Activated CD4-positive, alpha-beta T cell treated with anti-CD3 and anti-CD28 coated beads for 36 hours (primary cell): ENCODE measurements at regions not wholly inside any gene's neighbourhood (a gene's known extent, or its start where the extent isn't known, plus 50 kb on each side); places are given as distances from the start of the nearest gene placed in this dataset.
A peak's percentile ranks its signal among the peaks of the same experiment; 100 is the strongest.

Experiments used
- ATAC-seq: fragments of 200-7000 bp; cut with Tn5 transposase; one replicate; pipeline ENCODE4 v1.10.0; 2021; ENCODE audit warnings: mild to moderate bottlenecking, moderate library complexity
- CTCF ChIA-PET: fragments of 350-600 bp; sonication (Branson Sonifier 250); formaldehyde crosslinking; loops from one replicate; lab custom pipeline; 2021; ENCODE audit warnings: antibody characterized with exemption; lab: Charles Lee
- POLR2A ChIA-PET: fragments of 350-600 bp; sonication (Branson Sonifier 250); formaldehyde crosslinking; loops from one replicate; lab custom pipeline; 2021; ENCODE audit warnings: antibody characterized with exemption, inconsistent platforms; lab: Charles Lee
- DNase-seq: peaks from one replicate; pipeline ENCODE4 v3.0.0-alpha.2; 2020
- H3K27ac Mint-ChIP-seq: one replicate; pipeline ENCODE4 v1.8.0; 2021; ENCODE audit warnings: mixed read lengths
- H3K27me3 Mint-ChIP-seq: one replicate; pipeline ENCODE4 v1.8.0; 2021; ENCODE audit warnings: mixed read lengths
- H3K36me3 Mint-ChIP-seq: one replicate; pipeline ENCODE4 v1.8.0; 2021; ENCODE audit warnings: low read depth, mixed read lengths
- H3K4me1 Mint-ChIP-seq: one replicate; pipeline ENCODE4 v1.8.0; 2021; ENCODE audit warnings: mixed read lengths
- H3K4me3 Mint-ChIP-seq: one replicate; pipeline ENCODE4 v1.8.0; 2021; ENCODE audit warnings: mild to moderate bottlenecking, moderate library complexity, mixed read lengths
- H3K9me3 Mint-ChIP-seq: one replicate; pipeline ENCODE4 v1.8.0; 2021; ENCODE audit warnings: low read depth, mixed read lengths
- intact Hi-C, 2 experiments: fragments of 100-400 bp; cut with DNase I in 1 of 2; cut with micrococcal nuclease in 1 of 2; formaldehyde crosslinking; loops; one replicate each; pipeline versions ENCODE4 v1.14.2 to v1.15.1; 2022 to 2024; cut with DNase I, micrococcal nuclease

DNA sequence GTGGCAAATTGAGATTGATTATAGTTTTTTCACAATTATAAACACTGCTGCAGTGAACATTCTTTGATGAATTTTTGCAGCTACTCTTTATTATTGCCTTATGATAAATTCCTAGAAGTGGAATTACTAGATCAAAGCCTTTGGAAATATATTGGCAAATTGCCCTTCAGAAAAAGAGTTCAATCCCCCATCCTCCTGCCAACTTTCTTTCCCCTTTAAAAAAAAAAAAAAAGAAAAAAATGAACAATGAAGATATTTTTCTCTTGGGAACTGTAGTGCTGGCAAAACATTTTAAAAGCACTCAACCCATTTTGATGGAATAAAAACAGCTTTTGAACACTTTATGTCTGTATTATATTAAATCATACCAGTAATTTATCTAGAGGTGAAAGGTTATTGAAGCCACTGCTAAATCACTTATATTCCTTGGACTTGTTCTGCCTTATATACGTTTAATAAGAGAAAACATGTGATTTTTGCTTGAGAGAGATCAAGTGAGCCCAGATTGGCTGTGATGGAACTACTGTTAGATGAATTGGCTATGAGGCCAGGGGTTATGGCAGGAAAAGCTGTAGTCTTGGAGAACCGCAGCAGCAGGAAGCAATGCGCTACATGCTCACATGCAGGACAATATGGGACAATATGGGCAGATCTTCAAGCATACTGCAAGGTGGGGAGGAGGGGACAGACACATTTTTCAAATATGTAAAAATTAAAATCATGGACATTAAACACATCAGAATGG, 212.8 kb upstream of the C2CD4B start:
- Mint-ChIP-seq H3K9me3 (no peaks in the 10 kb centered on the region), H3K27me3 (peaks cover 12% of the 10 kb centered on the region), H3K4me3 (no peak overlapping the region), H3K36me3 (no peaks in the 10 kb centered on the region), H3K4me1 (no peaks in the 10 kb centered on the region), H3K27ac (no peak overlapping the region)
- ATAC-seq: no peak
- CTCF ChIA-PET: no interaction called here
- POLR2A ChIA-PET: no interaction called here
- intact Hi-C loops: no loop called here
- DNase-seq: no peak

DNA sequence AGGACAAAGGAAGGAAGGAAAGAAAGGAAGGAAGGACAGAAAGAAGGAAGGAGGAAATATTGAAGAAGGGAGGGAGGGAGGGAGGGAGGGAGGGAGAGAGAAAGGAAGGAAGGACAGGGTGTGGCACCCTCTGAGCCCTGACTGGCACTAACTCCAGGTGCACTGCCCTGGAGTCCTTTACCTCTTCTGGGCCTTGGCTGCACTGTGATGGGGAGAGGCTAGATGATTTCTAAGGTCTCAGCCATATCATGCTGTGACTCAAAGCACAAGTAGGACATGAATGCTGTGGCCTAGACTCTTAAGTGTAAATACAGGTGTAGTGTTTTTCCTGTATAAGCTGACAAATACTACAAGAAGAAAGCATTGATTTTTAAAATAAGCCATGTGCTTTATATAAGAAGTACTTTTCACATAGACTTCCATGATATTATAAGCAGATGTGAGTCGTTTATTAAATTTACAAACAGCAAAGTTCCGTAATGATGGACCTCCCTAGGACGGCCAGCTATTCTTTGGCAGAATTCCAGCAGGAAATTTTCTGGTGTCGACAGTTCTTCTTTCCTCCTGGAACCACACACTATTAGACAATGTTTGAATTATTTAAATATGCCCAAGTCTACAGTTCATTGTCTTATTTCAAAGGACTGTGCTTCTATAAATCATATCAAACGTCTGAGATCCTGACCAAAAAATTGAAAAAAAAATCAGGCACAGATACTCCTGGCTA, 213.8 kb upstream of the C2CD4B start:
- Mint-ChIP-seq H3K4me3 (no peak overlapping the region), H3K36me3 (no peaks in the 10 kb centered on the region), H3K4me1 (no peaks in the 10 kb centered on the region), H3K27ac (no peak overlapping the region), H3K9me3 (no peaks in the 10 kb centered on the region), H3K27me3 (peaks cover 19% of the 10 kb centered on the region)
- ATAC-seq: no peak
- intact Hi-C loops: no loop called here
- POLR2A ChIA-PET: no interaction called here
- DNase-seq: no peak
- CTCF ChIA-PET: no interaction called here

DNA sequence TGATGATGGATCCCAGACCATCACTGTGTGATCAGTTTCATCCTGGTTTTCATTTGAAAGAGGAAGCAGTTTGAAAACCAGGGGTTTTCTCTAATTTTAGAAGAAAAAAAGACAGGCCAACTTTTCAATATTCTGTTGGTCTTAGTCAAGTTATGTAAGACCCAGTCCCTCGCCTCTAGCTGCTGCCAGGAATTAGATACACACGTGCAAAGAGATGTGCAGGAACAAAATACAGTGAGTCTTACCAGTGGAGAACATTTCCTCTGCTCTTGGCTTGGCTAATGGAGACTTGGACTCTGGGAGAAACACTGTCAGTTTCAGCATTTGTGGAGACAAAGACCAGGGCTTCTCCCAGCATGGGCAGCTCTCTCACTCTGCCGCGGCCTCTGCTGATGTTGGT, 214.9 kb upstream of the C2CD4B start:
- POLR2A ChIA-PET: no interaction called here

DNA sequence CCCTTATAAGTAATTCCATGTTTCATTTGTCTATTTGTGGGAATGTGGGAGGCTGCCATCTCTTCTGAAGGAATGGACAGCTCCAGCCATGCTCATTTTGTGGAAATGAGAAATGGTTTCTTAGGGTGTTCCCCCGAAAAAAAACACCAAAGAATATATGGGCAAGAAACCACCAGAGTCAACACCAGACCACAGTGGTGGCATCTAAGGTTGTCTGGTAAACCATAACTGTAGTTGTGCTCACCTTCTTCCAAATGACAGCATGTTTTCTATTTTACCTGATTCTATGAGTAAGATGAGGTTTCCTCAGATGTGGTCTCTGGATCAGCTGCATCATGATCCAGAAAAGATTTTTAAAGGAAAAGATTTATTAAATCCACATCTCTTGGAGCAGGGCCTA, 217.0 kb upstream of the C2CD4B start:
- H3K4me1 Mint-ChIP-seq: no peaks in the 10 kb centered on the region

More for the DNA sequence above, 214.9 kb upstream of the C2CD4B start:
- CTCF ChIA-PET: no interaction called here
- H3K4me3 Mint-ChIP-seq: no peak overlapping the region
- intact Hi-C loops: no loop called here
- peaks cover 24% of the 10 kb centered on the region for H3K27me3 Mint-ChIP-seq
- no peaks in the 10 kb centered on the region for H3K4me1 Mint-ChIP-seq
- DNase-seq: no peak
- H3K27ac Mint-ChIP-seq: no peak overlapping the region
- no peak for ATAC-seq
- no peaks in the 10 kb centered on the region for H3K36me3 Mint-ChIP-seq
- H3K9me3 Mint-ChIP-seq: no peaks in the 10 kb centered on the region

DNA sequence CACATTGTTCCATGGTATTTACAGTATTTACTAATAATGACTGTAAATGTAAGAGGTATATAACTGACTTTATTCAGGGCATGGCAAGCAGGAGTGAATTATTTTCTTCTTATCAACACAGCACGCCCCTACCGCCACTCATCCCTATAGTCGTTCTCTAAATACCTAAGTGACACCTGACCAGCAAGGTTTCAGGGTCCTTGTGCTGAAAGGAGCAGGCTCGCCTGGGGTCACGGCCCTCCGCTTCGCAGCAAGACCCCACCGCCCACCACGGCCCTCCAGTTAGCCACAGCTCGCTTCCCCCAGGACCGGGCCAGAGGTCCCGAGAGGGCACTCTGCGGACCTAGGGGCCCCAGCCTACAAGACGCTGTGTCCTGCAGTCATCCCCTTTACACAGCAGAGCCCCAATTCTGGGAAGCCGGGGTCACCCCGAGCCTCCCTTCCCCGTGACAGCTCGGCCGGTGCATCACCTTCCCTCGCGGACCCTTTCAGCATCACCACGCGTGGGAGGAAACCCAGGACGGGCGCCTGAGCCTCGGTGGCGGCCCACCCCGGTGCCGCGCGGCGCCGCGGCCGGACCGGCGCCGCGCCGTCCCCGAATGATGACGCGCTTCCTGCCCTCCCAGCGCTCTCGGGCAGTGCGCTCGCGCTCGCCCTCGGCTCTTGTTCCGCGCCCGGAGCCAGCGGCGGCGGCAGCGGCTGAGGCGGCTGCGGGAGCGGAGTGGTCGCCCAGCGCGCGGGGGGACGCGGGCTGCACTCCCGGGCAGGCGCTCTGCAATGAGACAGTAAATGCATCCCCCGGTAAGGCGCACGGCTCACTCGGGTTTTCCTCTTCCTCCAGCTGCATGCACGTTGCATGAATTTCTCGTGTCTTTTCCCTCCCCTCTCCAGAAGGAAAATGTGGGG, 225.1 kb upstream of the C2CD4B start, which contains the start of gene TLN2:
Gene TLN2 (plus strand): TSS at position 666 of the 906 bp plus-strand sequence.
- peak within 1 kb of the TSS; percentile 84 for H3K27ac Mint-ChIP-seq
- DNase-seq (peak; percentile 80), ATAC-seq (peak; percentile 86)
- no peaks in the 10 kb centered on the region for H3K36me3 Mint-ChIP-seq
- H3K27me3 Mint-ChIP-seq: peaks cover 17% of the 10 kb centered on the region
- peak within 1 kb of the TSS; percentile 88 for H3K4me3 Mint-ChIP-seq
- intact Hi-C loops: loop anchor here in 1 of 2 experiments (1.0 to 10.0 kb wide), 6 partner anchors 45 to 658 kb away; partner anchors contain the start of gene VPS13C
- POLR2A ChIA-PET: interaction anchor here (0.6 kb wide), 1 partner anchor 27 kb away, joined by 3 read pairs; no protein-coding TSS in a partner anchor
- no peaks in the 10 kb centered on the region for H3K9me3 Mint-ChIP-seq
- CTCF ChIA-PET: interaction anchor here (0.7 to 1.0 kb wide), 2 partner anchors 84 to 352 kb away, joined by 3 read pairs; no protein-coding TSS in a partner anchor
- peaks cover 15% of the 10 kb centered on the region for H3K4me1 Mint-ChIP-seq

More for the DNA sequence above, 217.0 kb upstream of the C2CD4B start:
- no peaks in the 10 kb centered on the region for H3K36me3 Mint-ChIP-seq
- DNase-seq (no peak), ATAC-seq (no peak)
- peaks cover 25% of the 10 kb centered on the region for H3K27me3 Mint-ChIP-seq
- no peak overlapping the region for H3K4me3 Mint-ChIP-seq
- intact Hi-C loops: no loop called here
- H3K9me3 Mint-ChIP-seq: no peaks in the 10 kb centered on the region
- no peak overlapping the region for H3K27ac Mint-ChIP-seq
- CTCF ChIA-PET: interaction anchor here (0.6 kb wide), 1 partner anchor 12 kb away, joined by 3 read pairs; no protein-coding TSS in a partner anchor
- POLR2A ChIA-PET: no interaction called here

DNA sequence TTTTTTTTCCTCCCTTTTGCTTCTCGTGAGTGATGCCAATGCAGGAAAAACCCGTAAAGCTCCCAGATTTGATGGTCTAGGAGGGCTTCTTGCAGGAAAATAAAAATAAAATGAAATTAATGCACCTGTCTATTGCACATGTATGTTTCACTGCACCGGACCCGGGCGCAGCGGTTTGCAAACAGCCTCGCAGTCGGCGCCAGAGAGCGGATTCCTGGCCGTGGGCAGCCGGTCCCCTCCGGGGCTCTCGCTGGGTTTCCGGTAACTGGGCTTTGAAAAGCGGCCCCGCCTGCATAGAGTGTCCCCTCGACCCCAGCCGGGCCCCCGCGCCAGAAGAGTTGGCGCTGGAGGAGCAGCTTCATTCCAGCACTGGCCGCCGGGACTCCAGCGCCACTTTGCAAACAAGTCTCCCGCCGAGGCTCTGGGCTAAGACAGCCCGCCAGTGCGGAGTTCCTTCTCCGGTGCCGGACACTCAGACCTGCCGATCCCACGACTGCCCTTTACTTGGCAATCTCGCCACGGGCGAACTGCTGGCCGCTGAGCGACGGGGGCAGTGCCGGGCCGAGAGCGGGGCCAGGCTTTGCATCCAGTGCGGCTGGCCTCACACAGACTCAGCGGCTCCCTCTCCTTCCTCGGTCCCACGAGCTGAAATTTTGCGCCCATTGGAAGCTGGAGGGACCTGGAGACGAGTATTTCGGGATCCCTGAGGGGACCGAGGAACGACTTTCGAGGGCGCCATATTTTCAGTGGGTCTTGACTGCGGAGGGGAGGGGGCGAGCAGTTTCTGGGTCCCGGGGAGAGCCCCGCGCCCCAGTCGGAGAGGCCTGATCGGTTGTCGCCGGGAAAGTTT, 225.9 kb upstream of the C2CD4B start:
- peaks cover 17% of the 10 kb centered on the region for H3K27me3 Mint-ChIP-seq
- peak overlapping the region; percentile 88 for H3K4me3 Mint-ChIP-seq
- DNase-seq (peak; percentile 59), ATAC-seq (peak; percentile 42)
- POLR2A ChIA-PET: interaction anchor here (0.6 kb wide), 1 partner anchor 28 kb away, joined by 3 read pairs; no protein-coding TSS in a partner anchor
- peaks cover 15% of the 10 kb centered on the region for H3K4me1 Mint-ChIP-seq
- CTCF ChIA-PET: interaction anchor here (0.7 to 1.1 kb wide), 2 partner anchors 351 to 352 kb away, joined by 3 read pairs; no protein-coding TSS in a partner anchor
- H3K27ac Mint-ChIP-seq: peak overlapping the region; percentile 60
- no peaks in the 10 kb centered on the region for H3K36me3 Mint-ChIP-seq
- intact Hi-C loops: loop anchor here in 1 of 2 experiments (1.0 to 10.0 kb wide), 6 partner anchors 46 to 657 kb away; partner anchors contain the start of gene VPS13C
- H3K9me3 Mint-ChIP-seq: no peaks in the 10 kb centered on the region

DNA sequence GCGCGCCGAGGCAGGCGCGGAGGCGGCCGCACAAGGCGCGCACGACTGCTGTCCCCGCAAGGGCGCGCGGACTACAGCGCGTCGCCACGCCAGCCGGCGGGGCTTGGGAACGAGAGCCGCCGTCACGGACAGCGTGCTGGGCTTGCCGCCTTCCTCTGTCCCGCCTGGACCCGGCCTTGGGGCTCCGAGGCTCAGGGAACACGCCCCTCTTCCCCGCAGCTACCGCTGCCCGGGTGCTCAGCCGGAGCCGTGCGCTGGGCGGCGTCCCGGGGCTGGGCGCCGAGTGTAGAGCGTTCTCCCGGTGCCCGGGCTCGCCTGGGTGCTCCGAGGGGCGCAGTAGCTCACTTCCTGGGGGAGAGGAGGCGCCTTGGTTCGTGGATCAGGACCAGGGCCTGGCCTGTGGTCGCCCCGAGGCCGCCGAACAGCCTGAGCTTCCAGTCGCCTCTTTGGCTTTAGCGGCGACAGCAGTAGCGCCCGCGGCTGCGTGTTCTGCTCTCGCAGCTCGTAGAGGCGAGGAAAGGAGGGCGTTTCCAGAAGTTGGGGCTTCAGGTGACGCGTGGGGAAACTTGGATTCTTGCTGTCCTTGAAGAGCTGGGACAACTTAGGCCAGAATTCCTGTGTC, 226.7 kb upstream of the C2CD4B start:
- ATAC-seq (peak; percentile 37), DNase-seq (peak; percentile 59)
- peaks cover 18% of the 10 kb centered on the region for H3K27me3 Mint-ChIP-seq
- ChIA-PET POLR2A (interaction anchor here (0.7 kb wide), 1 partner anchor 23 kb away, joined by 3 read pairs; no protein-coding TSS in a partner anchor), CTCF (interaction anchor here (1.1 kb wide), 1 partner anchor 351 kb away, joined by 3 read pairs; no protein-coding TSS in a partner anchor)
- H3K4me3 Mint-ChIP-seq: peak overlapping the region; percentile 88
- intact Hi-C loops: loop anchor here in 1 of 2 experiments (2.0 to 10.0 kb wide), 5 partner anchors 47 to 351 kb away; partner anchors contain the start of gene VPS13C
- H3K27ac Mint-ChIP-seq: peak overlapping the region; percentile 42
- no peaks in the 10 kb centered on the region for H3K9me3 Mint-ChIP-seq
- no peaks in the 10 kb centered on the region for H3K36me3 Mint-ChIP-seq
- peaks cover 15% of the 10 kb centered on the region for H3K4me1 Mint-ChIP-seq

DNA sequence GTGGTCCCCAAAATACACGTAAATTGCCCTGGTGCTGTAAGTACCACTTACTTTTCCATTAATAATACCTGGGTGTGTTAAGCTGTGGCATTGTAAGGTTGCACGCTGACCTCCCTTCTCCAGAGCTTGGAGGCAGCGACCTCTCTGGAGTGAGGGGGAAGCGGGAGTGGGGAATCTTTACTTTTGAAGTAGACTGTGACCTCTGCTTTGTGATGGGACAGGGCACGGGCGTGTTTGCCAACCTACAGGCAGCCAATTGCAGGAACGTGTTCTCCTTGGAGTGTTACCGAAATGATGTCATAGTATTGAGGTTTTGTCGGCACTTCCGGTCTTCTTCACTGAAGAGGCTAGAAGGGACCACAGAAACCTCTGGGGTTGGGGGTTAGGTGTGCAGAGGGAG, 227.3 kb upstream of the C2CD4B start:
- Mint-ChIP-seq H3K4me1 (peaks cover 15% of the 10 kb centered on the region), H3K4me3 (peak overlapping the region; percentile 88), H3K27ac (no peak overlapping the region), H3K36me3 (no peaks in the 10 kb centered on the region), H3K27me3 (peaks cover 18% of the 10 kb centered on the region), H3K9me3 (no peaks in the 10 kb centered on the region)
- ATAC-seq: no peak
- intact Hi-C loops: loop anchor here in 1 of 2 experiments (5.0 to 10.0 kb wide), 2 partner anchors 230 to 322 kb away; no protein-coding TSS in a partner anchor
- POLR2A ChIA-PET: interaction anchor here (0.7 kb wide), 1 partner anchor 22 kb away, joined by 3 read pairs; no protein-coding TSS in a partner anchor
- peak; percentile 31 for DNase-seq
- CTCF ChIA-PET: interaction anchor here (1.1 to 1.6 kb wide), 2 partner anchors 24 to 350 kb away, joined by 3 read pairs; no protein-coding TSS in a partner anchor

DNA sequence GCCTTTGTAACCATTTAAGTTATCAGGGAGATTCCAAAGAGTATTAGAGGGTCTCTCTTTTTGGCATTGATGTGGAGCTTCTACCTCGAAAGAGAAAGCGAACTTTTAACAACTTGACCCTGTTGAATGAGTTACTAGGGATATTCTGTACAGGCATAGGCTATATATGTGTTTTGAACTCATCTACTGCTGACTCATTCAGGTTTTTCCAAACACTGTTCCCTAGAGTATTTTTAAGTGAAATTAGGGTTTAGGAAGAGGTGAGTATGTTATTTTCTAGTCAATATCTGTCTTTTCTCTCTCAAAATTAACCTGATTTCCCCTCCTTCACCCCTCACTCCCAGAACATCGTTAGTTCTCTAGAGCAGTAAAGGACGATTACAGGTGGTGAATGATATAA, 228.1 kb upstream of the C2CD4B start:
- intact Hi-C loops: loop anchor here in 1 of 2 experiments (5.0 to 10.0 kb wide), 2 partner anchors 231 to 322 kb away; no protein-coding TSS in a partner anchor
- ATAC-seq: no peak
- Mint-ChIP-seq H3K9me3 (peaks cover 3% of the 10 kb centered on the region), H3K27me3 (peaks cover 19% of the 10 kb centered on the region), H3K4me1 (peaks cover 15% of the 10 kb centered on the region), H3K36me3 (no peaks in the 10 kb centered on the region), H3K4me3 (no peak overlapping the region), H3K27ac (no peak overlapping the region)
- ChIA-PET POLR2A (no interaction called here), CTCF (interaction anchor here (0.6 to 1.6 kb wide), 2 partner anchors 23 to 306 kb away, joined by 3 read pairs; no protein-coding TSS in a partner anchor)
- DNase-seq: no peak
